ENCODE measurements at regions not wholly inside any gene's neighbourhood (a gene's known extent, or its start where the extent isn't known, plus 50 kb on each side); places are given as distances from the start of the nearest gene placed in this dataset.

GRCh38 chr2:14185906-14186305 lies 446.6 kb upstream of the LRATD1 start:
- DNase-seq (ENCODE audit: low spot score), result no peak

GRCh38 chr2:14188446-14188845 lies 444.1 kb upstream of the LRATD1 start:
- no peak for DNase-seq (ENCODE audit: low spot score)

GRCh38 chr2:14189929-14190328 lies 442.6 kb upstream of the LRATD1 start:
- DNase-seq (ENCODE audit: low spot score), result peak; percentile 14

- no peak for DNase-seq (ENCODE audit: low spot score)
Observed at GRCh38 chr2:14194233-14194632, 438.3 kb upstream of the LRATD1 start.

GRCh38 chr2:14197293-14197692 lies 435.2 kb upstream of the LRATD1 start:
- DNase-seq (ENCODE audit: low spot score), result no peak

GRCh38 chr2:14199040-14199439 lies 433.5 kb upstream of the LRATD1 start:
- no peak for DNase-seq (ENCODE audit: low spot score)

- DNase-seq (ENCODE audit: low spot score), result no peak
Observed at GRCh38 chr2:14219306-14219705, 413.2 kb upstream of the LRATD1 start.

- peak; percentile 19 for DNase-seq (ENCODE audit: low spot score)
Observed at GRCh38 chr2:14220101-14220500, 412.4 kb upstream of the LRATD1 start.

GRCh38 chr2:14221466-14221865 lies 411.1 kb upstream of the LRATD1 start:
- DNase-seq (ENCODE audit: low spot score), result no peak

- DNase-seq (ENCODE audit: low spot score), result no peak
Observed at GRCh38 chr2:14223576-14223975, 408.9 kb upstream of the LRATD1 start.

GRCh38 chr2:14231391-14231898 lies 401.1 kb upstream of the LRATD1 start:
- DNase-seq (ENCODE audit: low spot score), result no peak

- DNase-seq (ENCODE audit: low spot score), result no peak
Observed at GRCh38 chr2:14232217-14232616, 400.3 kb upstream of the LRATD1 start.

GRCh38 chr2:14234911-14235310 lies 397.6 kb upstream of the LRATD1 start:
- DNase-seq (ENCODE audit: low spot score), result no peak

GRCh38 chr2:14235667-14236066 lies 396.9 kb upstream of the LRATD1 start:
- DNase-seq (ENCODE audit: low spot score), result no peak

GRCh38 chr2:14237902-14238301 lies 394.6 kb upstream of the LRATD1 start:
- DNase-seq (ENCODE audit: low spot score), result no peak

- DNase-seq (ENCODE audit: low spot score), result no peak
Observed at GRCh38 chr2:14239605-14240004, 392.9 kb upstream of the LRATD1 start.

- DNase-seq (ENCODE audit: low spot score), result no peak
Observed at GRCh38 chr2:14240868-14241267, 391.6 kb upstream of the LRATD1 start.

GRCh38 chr2:14245901-14246300 lies 386.6 kb upstream of the LRATD1 start:
- DNase-seq (ENCODE audit: low spot score), result no peak

GRCh38 chr2:14255135-14255820 lies 377.2 kb upstream of the LRATD1 start:
- no peak for DNase-seq (ENCODE audit: low spot score)

GRCh38 chr2:14256890-14257289 lies 375.6 kb upstream of the LRATD1 start:
- no peak for DNase-seq (ENCODE audit: low spot score)

GRCh38 chr2:14257801-14258507 lies 374.6 kb upstream of the LRATD1 start:
- no peak for DNase-seq (ENCODE audit: low spot score)

GRCh38 chr2:14261771-14262170 lies 370.7 kb upstream of the LRATD1 start:
- DNase-seq (ENCODE audit: low spot score), result no peak

- no peak for DNase-seq (ENCODE audit: low spot score)
Observed at GRCh38 chr2:14263053-14263452, 369.5 kb upstream of the LRATD1 start.
